ENCODE measurements at regions not wholly inside any gene's neighbourhood (a gene's known extent, or its start where the extent isn't known, plus 50 kb on each side); places are given as distances from the start of the nearest gene placed in this dataset.

GRCh38 chr3:10703875-10704274 lies 112.2 kb upstream of the SLC6A11 start:
- dilution Hi-C loops (cut with MboI; ENCODE audit: extremely low pct_ligation_motif_present, low sequenced_read_pairs) (no loop called here), intact Hi-C loops (cut with micrococcal nuclease) (no loop called here)
- H3K79me2 ChIP-seq (ENCODE audit: control insufficient read depth, insufficient read depth, low read length), result no peaks in the 10 kb centered on the region
- H3K9me3 ChIP-seq (replicated peaks; ENCODE audit: control insufficient read depth, insufficient read depth, low read length), result no peaks in the 10 kb centered on the region
- H3K4me3 ChIP-seq (replicated peaks in 1 of 3; ENCODE audit: insufficient read depth in 1 of 3, low read depth in 1 of 3, low read length in 3 of 3), result no peak overlapping the region
- no peaks in the 10 kb centered on the region for H3K36me3 ChIP-seq (ENCODE audit: control insufficient read depth in 2 of 2, extremely low read depth in 1 of 2, insufficient read depth in 2 of 2, low read length in 2 of 2)
- H3K27ac ChIP-seq (ENCODE audit: insufficient read depth, low read depth, low read length), result no peak overlapping the region
- H3K4me2 ChIP-seq (ENCODE audit: insufficient read depth, low read length), result no peak overlapping the region
- no TSS peak for BruUV-seq (replicated peaks)
- H3K27me3 ChIP-seq (ENCODE audit: control insufficient read depth in 2 of 2, insufficient read depth in 2 of 2, low read length in 2 of 2), result peaks cover 16 to 28% of the 10 kb centered on the region in 2 experiments
- DNase-seq (ENCODE audit: low read depth, low spot score) (no peak), FAIRE-seq (no peak)
- POLR2A ChIA-PET, result no interaction called here
- no peak overlapping the region for H2AFZ ChIP-seq (ENCODE audit: low read depth, low read length)
- no peaks in the 10 kb centered on the region for H3K4me1 ChIP-seq (ENCODE audit: control insufficient read depth, extremely low read depth, insufficient read depth, low read length)
- H3K9me1 ChIP-seq (replicated peaks; ENCODE audit: control insufficient read depth, extremely low read depth, insufficient read depth, low read length), result no peaks in the 10 kb centered on the region
- CTCF ChIA-PET, result no interaction called here
- H3K9ac ChIP-seq (replicated peaks; ENCODE audit: extremely low read depth, insufficient read depth, low read length), result no peak overlapping the region
- H4K20me1 ChIP-seq (replicated peaks; ENCODE audit: control insufficient read depth, extremely low read depth, insufficient read depth, low read length), result no peaks in the 10 kb centered on the region
- TF ChIP-seq POLR2AphosphoS5 (IDR thresholded peaks at IDR 0.05; ENCODE audit: insufficient read depth, low read depth, low read length) (no peak), CTCF (IDR thresholded peaks at IDR 0.05; ENCODE audit: extremely low read depth in 1 of 2, insufficient read depth in 1 of 2, low read depth in 1 of 2, low read length in 2 of 2) (peak in 1 of 2 donors; percentile 4)

- ChIA-PET CTCF (no interaction called here), POLR2A (no interaction called here)
- dilution Hi-C loops (cut with MboI; ENCODE audit: extremely low pct_ligation_motif_present, low sequenced_read_pairs), result no loop called here
- TF ChIP-seq MAX (IDR thresholded peaks at IDR 0.05; ENCODE audit: insufficient read depth, insufficient read length) (no peak), GATA2 (IDR thresholded peaks at IDR 0.05; ENCODE audit: insufficient read depth, insufficient read length, low read depth, low read length) (no peak), EZH2 (IDR thresholded peaks at IDR 0.05; ENCODE audit: borderline replicate concordance, low read depth, low read length, severe bottlenecking) (no peak), JUN (IDR thresholded peaks at IDR 0.05; ENCODE audit: borderline replicate concordance, insufficient read depth, insufficient read length, low read depth) (no peak), CTCF (IDR thresholded peaks at IDR 0.05; ENCODE audit: extremely low read depth in 1 of 2, insufficient read depth in 1 of 2, low read depth in 1 of 2, low read length in 2 of 2) (no peak), POLR2A (IDR thresholded peaks at IDR 0.05; ENCODE audit: low read depth, low read length) (no peak), POLR2AphosphoS5 (IDR thresholded peaks at IDR 0.05; ENCODE audit: insufficient read depth, low read depth, low read length) (no peak), FOS (IDR thresholded peaks at IDR 0.05; ENCODE audit: borderline replicate concordance, insufficient read depth, low read length) (no peak), MYC (IDR thresholded peaks at IDR 0.05; ENCODE audit: low read depth, low read length) (no peak)
- H3K79me2 ChIP-seq (ENCODE audit: control insufficient read depth, insufficient read depth, low read length), result no peaks in the 10 kb centered on the region
- FAIRE-seq (no peak), DNase-seq (ENCODE audit: low read depth, low spot score) (no peak)
- H3K27me3 ChIP-seq (ENCODE audit: control insufficient read depth in 2 of 2, insufficient read depth in 2 of 2, low read length in 2 of 2), result peaks cover 23 to 33% of the 10 kb centered on the region in 2 experiments
- H3K27ac ChIP-seq (ENCODE audit: insufficient read depth, low read depth, low read length), result no peak overlapping the region
- H3K9ac ChIP-seq (replicated peaks; ENCODE audit: extremely low read depth, insufficient read depth, low read length), result no peak overlapping the region
- H2AFZ ChIP-seq (ENCODE audit: low read depth, low read length), result no peak overlapping the region
- BruUV-seq (replicated peaks), result no TSS peak
- intact Hi-C loops (cut with micrococcal nuclease), result no loop called here
- H3K9me3 ChIP-seq (replicated peaks; ENCODE audit: control insufficient read depth, insufficient read depth, low read length), result no peaks in the 10 kb centered on the region
- H3K36me3 ChIP-seq (ENCODE audit: control insufficient read depth in 2 of 2, extremely low read depth in 1 of 2, insufficient read depth in 2 of 2, low read length in 2 of 2), result no peaks in the 10 kb centered on the region
- no peak overlapping the region for H3K4me2 ChIP-seq (ENCODE audit: insufficient read depth, low read length)
- no peaks in the 10 kb centered on the region for H4K20me1 ChIP-seq (replicated peaks; ENCODE audit: control insufficient read depth, extremely low read depth, insufficient read depth, low read length)
- H3K9me1 ChIP-seq (replicated peaks; ENCODE audit: control insufficient read depth, extremely low read depth, insufficient read depth, low read length), result no peaks in the 10 kb centered on the region
- H3K4me1 ChIP-seq (ENCODE audit: control insufficient read depth, extremely low read depth, insufficient read depth, low read length), result no peaks in the 10 kb centered on the region
- H3K4me3 ChIP-seq (replicated peaks in 1 of 3; ENCODE audit: insufficient read depth in 1 of 3, low read depth in 1 of 3, low read length in 3 of 3), result no peak overlapping the region
These were observed 109.8 kb upstream of the SLC6A11 start for GRCh38 chr3:10706156-10706739.
